ENCODE measurements at regions not wholly inside any gene's neighbourhood (a gene's known extent, or its start where the extent isn't known, plus 50 kb on each side); places are given as distances from the start of the nearest gene placed in this dataset.

- no peak for FAIRE-seq
- H3K4me3 ChIP-seq (ENCODE audit: low read depth, low read length) = no peak overlapping the region
Measured at GRCh38 chr4:104418286-104418685, 76.4 kb downstream of the CXXC4 start.

GRCh38 chr4:104417357-104417882, 77.3 kb downstream of the CXXC4 start:
- FAIRE-seq (no peak), DNase-seq (ENCODE audit: low read depth) (no peak)
- no peak for TF ChIP-seq CTCF (IDR thresholded peaks at IDR 0.05; ENCODE audit: insufficient read depth, low read length, severe bottlenecking)
- no peaks in the 10 kb centered on the region for H3K36me3 ChIP-seq (ENCODE audit: control insufficient read depth, insufficient read depth, low read length)
- H3K27me3 ChIP-seq (ENCODE audit: control insufficient read depth, insufficient read depth, low read length) = no peaks in the 10 kb centered on the region
- H3K4me3 ChIP-seq (ENCODE audit: low read depth, low read length) = no peak overlapping the region

More at GRCh38 chr4:104418286-104418685, 76.4 kb downstream of the CXXC4 start:
- TF ChIP-seq CTCF (IDR thresholded peaks at IDR 0.05; ENCODE audit: insufficient read depth, low read length, severe bottlenecking) = no peak
- no peaks in the 10 kb centered on the region for H3K27me3 ChIP-seq (ENCODE audit: control insufficient read depth, insufficient read depth, low read length)
- H3K36me3 ChIP-seq (ENCODE audit: control insufficient read depth, insufficient read depth, low read length) = no peaks in the 10 kb centered on the region
- peak; percentile 61 for DNase-seq (ENCODE audit: low read depth)

- H3K4me3 ChIP-seq (ENCODE audit: low read depth, low read length) = no peak overlapping the region
- peak; percentile 8 for DNase-seq (ENCODE audit: low read depth)
- H3K36me3 ChIP-seq (ENCODE audit: control insufficient read depth, insufficient read depth, low read length) = no peaks in the 10 kb centered on the region
- FAIRE-seq = no peak
- TF ChIP-seq CTCF (IDR thresholded peaks at IDR 0.05; ENCODE audit: insufficient read depth, low read length, severe bottlenecking) = no peak
- H3K27me3 ChIP-seq (ENCODE audit: control insufficient read depth, insufficient read depth, low read length) = no peaks in the 10 kb centered on the region
Measured at GRCh38 chr4:104416725-104417356, 77.9 kb downstream of the CXXC4 start.

- FAIRE-seq = no peak
- no peak for TF ChIP-seq CTCF (IDR thresholded peaks at IDR 0.05; ENCODE audit: insufficient read depth, low read length, severe bottlenecking)
- H3K4me3 ChIP-seq (ENCODE audit: low read depth, low read length) = no peak overlapping the region
- no peak for DNase-seq (ENCODE audit: low read depth)
- no peaks in the 10 kb centered on the region for H3K27me3 ChIP-seq (ENCODE audit: control insufficient read depth, insufficient read depth, low read length)
- H3K36me3 ChIP-seq (ENCODE audit: control insufficient read depth, insufficient read depth, low read length) = no peaks in the 10 kb centered on the region
Measured at GRCh38 chr4:104413487-104413886, 81.2 kb downstream of the CXXC4 start.

GRCh38 chr4:104412344-104412743, 82.3 kb downstream of the CXXC4 start:
- FAIRE-seq (no peak), DNase-seq (ENCODE audit: low read depth) (no peak)
- H3K27me3 ChIP-seq (ENCODE audit: control insufficient read depth, insufficient read depth, low read length) = no peaks in the 10 kb centered on the region
- no peak overlapping the region for H3K4me3 ChIP-seq (ENCODE audit: low read depth, low read length)
- H3K36me3 ChIP-seq (ENCODE audit: control insufficient read depth, insufficient read depth, low read length) = no peaks in the 10 kb centered on the region
- TF ChIP-seq CTCF (IDR thresholded peaks at IDR 0.05; ENCODE audit: insufficient read depth, low read length, severe bottlenecking) = no peak

GRCh38 chr4:104411502-104411901, 83.2 kb downstream of the CXXC4 start:
- FAIRE-seq = no peak

More at GRCh38 chr4:104411502-104411901, 83.2 kb downstream of the CXXC4 start:
- Histone ChIP-seq H3K4me3 (ENCODE audit: low read depth, low read length) (no peak overlapping the region), H3K27me3 (ENCODE audit: control insufficient read depth, insufficient read depth, low read length) (no peaks in the 10 kb centered on the region), H3K36me3 (ENCODE audit: control insufficient read depth, insufficient read depth, low read length) (no peaks in the 10 kb centered on the region)
- no peak for DNase-seq (ENCODE audit: low read depth)
- no peak for TF ChIP-seq CTCF (IDR thresholded peaks at IDR 0.05; ENCODE audit: insufficient read depth, low read length, severe bottlenecking)

Measured in bronchial epithelial cell (primary cell).